HG03066 (cell line): ENCODE measurements at regions not wholly inside any gene's neighbourhood (a gene's known extent, or its start where the extent isn't known, plus 50 kb on each side); places are given as distances from the start of the nearest gene placed in this dataset.
"Not testable (repeated sequence)": the region's sequence is repeated elsewhere in the genome, so short reads cannot be mapped to it uniquely, and the experiment has no call there.

Experiments
- ATAC-seq: cut with Tn5 transposase; IDR thresholded peaks from one replicate; pipeline ENCODE4 v1.9.1; 2021; ENCODE audit warnings: low read depth; ENCODE audit not compliant: unreplicated experiment

- no peak for ATAC-seq
Observed at GRCh38 chr6:56727097-56727850, 84.6 kb upstream of the DST start.

- no peak for ATAC-seq
Observed at GRCh38 chr6:56725254-56725653, 82.6 kb upstream of the DST start.

GRCh38 chr6:56724455-56724854 is 81.8 kb upstream of the DST start:
- ATAC-seq: no peak

- no peak for ATAC-seq
Observed at GRCh38 chr6:56720882-56721281, 78.2 kb upstream of the DST start.

GRCh38 chr6:56720202-56720601 is 77.5 kb upstream of the DST start:
- not testable (repeated sequence) for ATAC-seq

GRCh38 chr6:56719315-56720058 is 76.8 kb upstream of the DST start:
- ATAC-seq: not testable (repeated sequence)

GRCh38 chr6:56718236-56718635 is 75.5 kb upstream of the DST start:
- no peak for ATAC-seq

- ATAC-seq: no peak
Observed at GRCh38 chr6:56716229-56716628, 73.5 kb upstream of the DST start.

- ATAC-seq: no peak
Observed at GRCh38 chr6:56715741-56716140, 73.1 kb upstream of the DST start.

GRCh38 chr6:56714982-56715456 is 72.3 kb upstream of the DST start:
- ATAC-seq: no peak

- ATAC-seq: no peak
Observed at GRCh38 chr6:56714273-56714672, 71.6 kb upstream of the DST start.

- no peak for ATAC-seq
Observed at GRCh38 chr6:56713254-56713672, 70.6 kb upstream of the DST start.

GRCh38 chr6:56710967-56711366 is 68.3 kb upstream of the DST start:
- no peak for ATAC-seq

GRCh38 chr6:56709650-56710049 is 67.0 kb upstream of the DST start:
- no peak for ATAC-seq

- ATAC-seq: no peak
Observed at GRCh38 chr6:56708810-56709597, 66.3 kb upstream of the DST start.

- no peak for ATAC-seq
Observed at GRCh38 chr6:56706981-56707726, 64.5 kb upstream of the DST start.

GRCh38 chr6:56699066-56699654 is 56.5 kb upstream of the DST start:
- ATAC-seq: no peak

- no peak for ATAC-seq
Observed at GRCh38 chr6:56695702-56696101, 53.0 kb upstream of the DST start.

- no peak for ATAC-seq
Observed at GRCh38 chr6:56694002-56694401, 51.3 kb upstream of the DST start.

GRCh38 chr6:56693246-56693607 is 50.5 kb upstream of the DST start:
- no peak for ATAC-seq
